ENCODE measurements at regions not wholly inside any gene's neighbourhood (a gene's known extent, or its start where the extent isn't known, plus 50 kb on each side); places are given as distances from the start of the nearest gene placed in this dataset.
"Not testable (repeated sequence)": the region's sequence is repeated elsewhere in the genome, so short reads cannot be mapped to it uniquely, and the experiment has no call there.

DNA sequence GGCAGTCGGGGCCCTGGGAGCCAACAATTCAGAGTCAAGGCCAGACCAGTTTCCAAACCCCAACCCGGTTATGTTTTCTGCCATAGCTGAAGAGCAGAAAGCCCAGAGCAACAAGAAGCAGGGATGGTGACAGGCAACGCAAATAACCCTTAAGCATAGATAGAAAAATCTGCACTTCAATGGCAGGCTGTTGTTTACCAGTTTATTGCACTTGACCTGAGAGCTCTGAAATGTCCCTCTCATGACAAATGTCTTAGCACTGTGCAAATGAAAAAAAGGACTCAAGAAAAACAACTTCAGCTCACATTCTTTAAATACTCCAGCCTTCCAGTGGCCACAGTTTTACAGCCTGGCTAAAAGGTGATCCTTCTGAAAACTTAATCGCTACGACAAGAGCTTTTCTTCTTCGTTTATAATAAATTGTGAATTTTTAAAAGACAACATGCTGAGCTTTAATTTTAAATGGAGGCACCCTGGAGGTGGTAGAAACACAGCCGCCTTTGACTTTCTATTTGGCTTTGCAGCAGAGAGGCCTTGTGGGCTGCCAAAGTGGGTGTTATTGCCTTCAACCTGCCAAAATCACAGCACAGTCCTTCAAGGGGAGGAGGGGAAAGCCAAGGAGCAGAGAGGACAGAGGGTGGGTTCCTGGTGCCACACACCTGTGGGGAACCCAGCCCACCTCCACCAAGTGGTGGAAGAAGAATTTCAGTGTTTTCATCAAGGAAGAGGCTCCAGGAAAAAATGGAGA lies 289.5 kb upstream of the CDYL start:
- no peak for DNase-seq

GRCh38 chr6:4485735-4486134 lies 290.5 kb upstream of the CDYL start:
- no peak for DNase-seq

GRCh38 chr6:4482461-4482860 lies 293.7 kb upstream of the CDYL start:
- DNase-seq = no peak

- DNase-seq = no peak
These were observed 295.1 kb upstream of the CDYL start for GRCh38 chr6:4480788-4481735.

GRCh38 chr6:4478098-4478497 lies 298.1 kb upstream of the CDYL start:
- DNase-seq = no peak

- no peak for DNase-seq
These were observed 301.4 kb upstream of the CDYL start for GRCh38 chr6:4474810-4475209.

GRCh38 chr6:4472969-4473642 lies 303.1 kb upstream of the CDYL start:
- DNase-seq = no peak

GRCh38 chr6:4472222-4472621 lies 304.0 kb upstream of the CDYL start:
- no peak for DNase-seq

GRCh38 chr6:4471515-4471914 lies 304.7 kb upstream of the CDYL start:
- DNase-seq = not testable (repeated sequence)

DNA sequence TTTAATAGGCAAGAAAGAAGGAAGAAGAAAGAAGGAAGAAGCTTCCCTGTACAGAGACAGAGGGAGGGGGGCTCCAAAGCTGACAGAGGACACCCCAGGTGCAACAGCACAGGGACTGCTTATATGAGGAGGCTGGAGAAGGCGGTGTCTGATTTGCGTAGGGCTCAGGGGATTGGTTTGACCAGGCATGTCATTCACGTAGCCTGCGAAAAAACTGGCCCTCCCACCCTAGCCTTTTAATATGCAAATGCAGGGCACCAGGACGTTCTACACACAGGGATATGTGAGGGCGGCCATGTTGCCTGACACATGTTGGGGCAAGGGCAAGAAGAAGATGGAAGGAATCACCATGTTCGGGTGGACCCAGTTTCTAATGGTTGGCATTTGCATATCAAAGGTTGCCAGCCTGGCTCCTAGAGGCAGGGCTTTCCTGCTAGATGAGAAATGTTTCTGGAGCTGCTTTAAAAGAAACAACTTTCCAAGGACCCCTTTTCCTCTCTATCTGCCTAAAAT lies 305.4 kb upstream of the CDYL start:
- no peak for DNase-seq

DNA sequence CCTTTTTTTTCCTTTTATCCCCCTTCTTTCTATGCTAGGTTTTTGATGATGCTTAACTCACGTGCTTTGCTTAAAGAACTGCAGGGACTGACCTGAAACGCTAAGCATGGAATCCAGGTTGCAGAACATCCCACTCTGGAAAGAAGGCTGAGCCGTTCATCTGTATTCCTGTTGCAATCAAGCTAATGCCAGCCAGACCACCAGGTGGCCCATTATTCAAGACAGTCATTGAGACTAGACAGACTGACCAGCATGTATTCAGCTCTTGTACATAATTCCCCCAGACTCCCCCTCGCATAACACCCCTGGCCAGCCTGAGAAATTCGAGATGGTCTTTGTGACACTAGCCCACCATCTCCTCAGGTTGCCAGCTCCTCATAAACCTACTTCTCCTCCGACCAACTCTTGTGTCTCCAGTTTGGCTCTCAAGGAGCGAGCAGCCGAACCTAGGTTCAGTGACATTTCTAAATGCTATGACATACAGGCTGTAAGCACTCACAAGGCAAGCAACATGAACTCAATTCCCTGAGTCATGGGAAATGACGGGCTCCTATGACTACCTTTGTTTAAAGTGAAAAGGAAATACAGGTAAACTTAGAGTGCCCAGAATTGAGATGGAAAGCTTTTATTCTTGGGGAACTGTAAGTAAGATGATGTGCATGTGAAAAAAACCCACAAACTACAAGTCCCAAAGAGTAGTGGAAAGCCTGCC lies 309.3 kb upstream of the CDYL start:
- no peak for DNase-seq

- no peak for DNase-seq
These were observed 309.9 kb upstream of the CDYL start for GRCh38 chr6:4466261-4466660.

GRCh38 chr6:4464638-4465037 lies 311.6 kb upstream of the CDYL start:
- no peak for DNase-seq

GRCh38 chr6:4463236-4463635 lies 313.0 kb upstream of the CDYL start:
- DNase-seq = no peak

- no peak for DNase-seq
These were observed 315.4 kb upstream of the CDYL start for GRCh38 chr6:4460586-4461475.

- DNase-seq = no peak
These were observed 316.2 kb upstream of the CDYL start for GRCh38 chr6:4459996-4460395.

DNA sequence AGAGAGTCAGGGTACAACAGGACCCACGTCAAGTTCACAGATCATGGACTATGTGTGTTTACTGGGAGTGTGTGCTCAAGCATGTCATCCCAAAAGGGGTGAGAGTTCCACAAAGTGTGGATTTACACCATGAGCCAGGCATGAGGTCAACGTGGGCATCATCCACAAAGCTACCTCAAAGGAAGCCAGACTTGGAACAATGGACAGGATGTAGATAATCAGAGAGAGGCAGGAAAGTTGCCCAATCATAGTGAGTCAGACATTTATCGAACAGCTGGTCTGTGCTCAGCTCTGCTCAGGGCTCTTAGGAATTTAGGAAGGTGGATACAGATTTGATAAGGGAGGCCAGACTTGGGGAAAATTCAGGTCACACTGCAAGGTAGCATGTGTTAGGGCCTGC lies 317.2 kb upstream of the CDYL start:
- no peak for DNase-seq

GRCh38 chr6:4451718-4452117 lies 316.3 kb upstream of the ECI2 start:
- DNase-seq = no peak

- no peak for DNase-seq
These were observed 315.7 kb upstream of the ECI2 start for GRCh38 chr6:4451081-4451480.

- no peak for DNase-seq
These were observed 314.9 kb upstream of the ECI2 start for GRCh38 chr6:4450237-4450636.

- DNase-seq = no peak
These were observed 314.0 kb upstream of the ECI2 start for GRCh38 chr6:4449409-4449808.

GRCh38 chr6:4448841-4449240 lies 313.5 kb upstream of the ECI2 start:
- no peak for DNase-seq

Measured in T-helper 9 cell (primary cell).